Heart left ventricle (tissue), 13 donors: ENCODE measurements at regions not wholly inside any gene's neighbourhood (a gene's known extent, or its start where the extent isn't known, plus 50 kb on each side); places are given as distances from the start of the nearest gene placed in this dataset.

Source experiments
- POLR2A ChIP-seq, 2 donors: fragments of 450-650 bp; IDR thresholded peaks; one replicate each; pipeline ENCODE4 v1.6.1; 2017; ENCODE audit warnings: antibody characterized with exemption in 2 of 2, mild to moderate bottlenecking in 2 of 2, moderate library complexity in 2 of 2
- TF ChIP-seq, protein P1 (sequence below), 12 donors: fragments of 200-600 bp; sonication (generic) in 4 of 12; IDR thresholded peaks; one replicate each; pipeline versions ENCODE4 v1.5.0 to v1.8.0; 2018 to 2022; ENCODE audit warnings: antibody characterized with exemption in 12 of 12, mild to moderate bottlenecking in 5 of 12
- donor health status: ischemic (EF 13 %, LVEDD 7.1; RV severe dilation, severe dysfunction).
- donor health status: DM: no; HTN: yes; CAD: no.
- donor health status: DM: no; HTN: no; CAD: no.
- donor health status: ischemic (EF 25% LVEDD 6.9; RV normal size, moderate dysfunction).
- donor health status: ischemic (EF 25% LVEDD 5.7; RV mildly dilated, moderate dysfunction).
- donor health status: ischemic (EF 35%, LVEDD 5.7; RV mildly dilated, moderate dysfunction).
- donor health status: nonischemic (EF 11% LVEDD 7.7; RV severe dilation, severe dysfunction).
- donor health status: DM: yes; HTN: yes; CAD: no.
- donor health status: PGD.
- donor health status: ischemic (EF 29% LVEDD 5.4; RV normal size, mild dysfunction).
- donor health status: nonischemic (EF 23%, LVEDD 6.1; RV moderate dilation, normal function).

DNA sequence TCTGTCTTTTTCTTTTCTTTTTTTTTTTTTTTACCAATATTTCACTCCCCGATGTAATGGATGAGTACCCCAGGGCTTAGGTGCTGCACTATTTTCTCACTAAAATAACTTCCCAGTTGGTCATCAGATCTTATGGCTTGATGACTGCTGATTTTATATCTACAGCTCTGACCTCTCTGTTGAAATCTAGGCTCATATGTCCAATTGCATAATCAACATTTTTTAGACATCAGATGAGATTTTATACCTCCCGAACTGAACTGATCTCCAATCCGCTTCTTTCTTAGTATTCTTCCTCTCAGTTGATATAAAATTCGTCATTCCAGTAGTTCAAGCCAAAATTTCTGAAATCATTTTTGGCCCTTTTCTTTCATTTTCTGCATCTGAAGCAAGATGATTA is 1236.5 kb downstream of the SLC16A7 start:
- no peak for TF ChIP-seq POLR2A (IDR thresholded peaks at IDR 0.05)
- TF ChIP-seq, protein P1, sequence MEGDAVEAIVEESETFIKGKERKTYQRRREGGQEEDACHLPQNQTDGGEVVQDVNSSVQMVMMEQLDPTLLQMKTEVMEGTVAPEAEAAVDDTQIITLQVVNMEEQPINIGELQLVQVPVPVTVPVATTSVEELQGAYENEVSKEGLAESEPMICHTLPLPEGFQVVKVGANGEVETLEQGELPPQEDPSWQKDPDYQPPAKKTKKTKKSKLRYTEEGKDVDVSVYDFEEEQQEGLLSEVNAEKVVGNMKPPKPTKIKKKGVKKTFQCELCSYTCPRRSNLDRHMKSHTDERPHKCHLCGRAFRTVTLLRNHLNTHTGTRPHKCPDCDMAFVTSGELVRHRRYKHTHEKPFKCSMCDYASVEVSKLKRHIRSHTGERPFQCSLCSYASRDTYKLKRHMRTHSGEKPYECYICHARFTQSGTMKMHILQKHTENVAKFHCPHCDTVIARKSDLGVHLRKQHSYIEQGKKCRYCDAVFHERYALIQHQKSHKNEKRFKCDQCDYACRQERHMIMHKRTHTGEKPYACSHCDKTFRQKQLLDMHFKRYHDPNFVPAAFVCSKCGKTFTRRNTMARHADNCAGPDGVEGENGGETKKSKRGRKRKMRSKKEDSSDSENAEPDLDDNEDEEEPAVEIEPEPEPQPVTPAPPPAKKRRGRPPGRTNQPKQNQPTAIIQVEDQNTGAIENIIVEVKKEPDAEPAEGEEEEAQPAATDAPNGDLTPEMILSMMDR (IDR thresholded peaks at IDR 0.05) = no peak
